K562 (cell line): ENCODE measurements at regions not wholly inside any gene's neighbourhood (a gene's known extent, or its start where the extent isn't known, plus 50 kb on each side); places are given as distances from the start of the nearest gene placed in this dataset.
A peak's percentile ranks its signal among the peaks of the same experiment; 100 is the strongest.

Source experiments
- ATAC-seq: fragments of 200-7000 bp; cut with Tn5 transposase; 3 replicates; pipeline ENCODE4 v1.9.1; 2020; ENCODE audit warnings: moderate library complexity
- BruUV-seq: library from RNA; stranded (reverse); fragments of 400-500 nt; replicated peaks from 2 replicates; lab custom pipeline; 2021; lab: Mats Ljungman, UMichigan
- CTCF ChIA-PET: fragments of 300-600 bp; formaldehyde crosslinking; extraction: SDS; loops from one replicate; lab custom pipeline; 2021; ENCODE audit warnings: low intra/inter-chr PET ratio; lab: Yijun Ruan, JAX
- POLR2A ChIA-PET: fragments of 300-600, 350-650 bp; sonication (Branson Sonifier 250); formaldehyde crosslinking; extraction: SDS; loops from one replicate; lab custom pipeline; 2021; ENCODE audit warnings: antibody characterized with exemption, inconsistent platforms; lab: Yijun Ruan, JAX
- DNase-seq, 4 experiments: peaks; one replicate each; pipeline versions ENCODE4 v3.0.0 to v3.0.0-alpha.2; 2011 to 2018; ENCODE audit warnings: low spot score in 3 of 4, mixed read lengths in 3 of 4; ENCODE audit errors: extremely low read depth in 1 of 4
- FAIRE-seq: peaks from 2 replicates; lab custom pipeline; 2011; peaks lifted over from hg19 to GRCh38; lab: Jason Lieb, UNC
- H2AFZ ChIP-seq: 2 replicates; pipeline ENCODE4 v1.6.0; 2011; ENCODE audit warnings: low read depth, low read length, control low read depth, inconsistent platforms
- H3K27ac ChIP-seq: fragments of 200-600 bp; 3 replicates; pipeline ENCODE4 v1.8.0; 2011; ENCODE audit warnings: low read depth, mild to moderate bottlenecking, control low read depth, inconsistent platforms, low read length, moderate library complexity, mixed read lengths; ENCODE audit errors: extremely low read depth
- H3K27me3 ChIP-seq, 2 experiments: fragments of 300-600 bp in 1 of 2; 2 replicates in 1 of 2; 3 replicates in 1 of 2; pipeline versions ENCODE4 v1.6.0 to v1.8.0; 2011; ENCODE audit warnings: inconsistent platforms in 2 of 2, low read length in 2 of 2, mild to moderate bottlenecking in 1 of 2, mixed read lengths in 1 of 2, moderate library complexity in 1 of 2; ENCODE audit not compliant: control insufficient read depth in 2 of 2, insufficient read depth in 2 of 2
- H3K36me3 ChIP-seq: fragments of 300-600 bp; 3 replicates; pipeline ENCODE4 v1.8.0; 2011; ENCODE audit warnings: mild to moderate bottlenecking, low read length, inconsistent platforms; ENCODE audit not compliant: control insufficient read depth, insufficient read depth
- H3K4me1 ChIP-seq, 2 experiments: fragments of 200-600 bp in 1 of 2; replicated peaks in 1 of 2; 2 replicates in 1 of 2; 3 replicates in 1 of 2; pipeline versions ENCODE4 v1.5.1 to v1.8.0; 2011; ENCODE audit warnings: inconsistent platforms in 2 of 2, low read length in 2 of 2, mild to moderate bottlenecking in 1 of 2, mixed read lengths in 1 of 2, moderate library complexity in 1 of 2; ENCODE audit not compliant: control insufficient read depth in 2 of 2, insufficient read depth in 2 of 2
- H3K4me2 ChIP-seq: 2 replicates; pipeline ENCODE4 v1.6.1; 2011; ENCODE audit warnings: low read length, control low read depth, inconsistent platforms, mixed read lengths; ENCODE audit not compliant: insufficient read depth
- H3K4me3 ChIP-seq: fragments of 200-600 bp; sonication (generic), shearing (Covaris generic); 2 replicates; pipeline ENCODE4 v1.5.1; 2016; ENCODE audit warnings: control low read depth, inconsistent platforms
- H3K79me2 ChIP-seq: fragments of 200-600 bp; 3 replicates; pipeline ENCODE4 v1.8.0; 2011; ENCODE audit warnings: low read length, inconsistent platforms; ENCODE audit not compliant: control insufficient read depth, insufficient read depth
- H3K9ac ChIP-seq, 2 experiments: 2 replicates each; pipeline versions ENCODE4 v1.6.0 to v1.6.1; 2011; ENCODE audit warnings: low read depth in 2 of 2, low read length in 2 of 2, control low read depth in 1 of 2, inconsistent platforms in 1 of 2, mild to moderate bottlenecking in 1 of 2, mixed read lengths in 1 of 2; ENCODE audit not compliant: insufficient read depth in 1 of 2
- H3K9me1 ChIP-seq: one replicate; pipeline ENCODE4 v1.6.0; 2011; ENCODE audit warnings: inconsistent platforms, mild to moderate bottlenecking, low read length, moderate library complexity; ENCODE audit not compliant: control insufficient read depth, insufficient read depth
- H3K9me3 ChIP-seq: replicated peaks from 2 replicates; pipeline ENCODE4 v1.5.1; 2011; ENCODE audit warnings: low read depth, low read length, inconsistent platforms; ENCODE audit not compliant: control insufficient read depth, insufficient read depth
- H4K20me1 ChIP-seq: replicated peaks from 2 replicates; pipeline ENCODE4 v1.6.1; 2011; ENCODE audit warnings: low read length, inconsistent platforms, mixed read lengths; ENCODE audit not compliant: control insufficient read depth, insufficient read depth
- CCNT2 ChIP-seq: IDR thresholded peaks from 2 replicates; pipeline ENCODE4 v1.6.1; 2011; ENCODE audit warnings: borderline replicate concordance, low read depth, mild to moderate bottlenecking, moderate library complexity, mixed read lengths, low read length; ENCODE audit not compliant: insufficient read length; ENCODE audit errors: extremely low read depth
- COPS2 ChIP-seq: fragments of 450-650 bp; conservative IDR thresholded peaks from 2 replicates; pipeline ENCODE4 v1.6.1; 2016; ENCODE audit warnings: mild to moderate bottlenecking, moderate library complexity
- KAT2B ChIP-seq: IDR thresholded peaks from one replicate; pipeline ENCODE4 v1.6.1; 2012; ENCODE audit warnings: low read depth, mild to moderate bottlenecking, control low read depth, inconsistent platforms, low read length, moderate library complexity
- NEUROD1 ChIP-seq: fragments of 150-350 bp; IDR thresholded peaks from 2 replicates; pipeline ENCODE4 v1.6.1; 2014; ENCODE audit warnings: borderline replicate concordance, low read length, low read depth; ENCODE audit not compliant: partially characterized antibody
- POLR2AphosphoS2 ChIP-seq: IDR thresholded peaks from 2 replicates; pipeline ENCODE4 v1.6.1; 2012; ENCODE audit warnings: low read length, improper control_type of control experiment
- SRF ChIP-seq, 2 experiments: fragments of 250-450, 450-650 bp in 1 of 2; sonication (Bioruptor Pico) in 1 of 2; sonication (generic) in 1 of 2; formaldehyde crosslinking; IDR thresholded peaks; 2 replicates each; pipeline versions ENCODE4 v1.5.0 to v1.5.1; 2020 to 2022; ENCODE audit warnings: mild to moderate bottlenecking in 1 of 2, missing genetic modification reagents in 1 of 2
- WGBS: fragments of 100-300 bp; shearing (Covaris generic); methylation state at CpG from one replicate; pipeline ENCODE4 v1.1.6; 2016; ENCODE audit warnings: low coverage, mixed read lengths; ENCODE audit not compliant: insufficient coverage; ENCODE audit errors: missing lambda C conversion rate; 5-methylcytosine and 5-hydroxymethylcytosine counted together
- in situ Hi-C: fragments of 300-500 bp; cut with MboI; formaldehyde crosslinking; loops from 4 replicates; pipeline ENCODE4 v1.15.0; 2018; ENCODE audit warnings: inconsistent platforms, mixed read lengths
- intact Hi-C: fragments of 100-400 bp; cut with micrococcal nuclease; formaldehyde crosslinking; loops from 2 replicates; pipeline ENCODE4 v1.14.2; 2022
- TF ChIP-seq, protein P1 (sequence below), 2 experiments: fragments of 450-650 bp; IDR thresholded peaks; 2 replicates each; pipeline ENCODE4 v1.6.1; 2016

DNA sequence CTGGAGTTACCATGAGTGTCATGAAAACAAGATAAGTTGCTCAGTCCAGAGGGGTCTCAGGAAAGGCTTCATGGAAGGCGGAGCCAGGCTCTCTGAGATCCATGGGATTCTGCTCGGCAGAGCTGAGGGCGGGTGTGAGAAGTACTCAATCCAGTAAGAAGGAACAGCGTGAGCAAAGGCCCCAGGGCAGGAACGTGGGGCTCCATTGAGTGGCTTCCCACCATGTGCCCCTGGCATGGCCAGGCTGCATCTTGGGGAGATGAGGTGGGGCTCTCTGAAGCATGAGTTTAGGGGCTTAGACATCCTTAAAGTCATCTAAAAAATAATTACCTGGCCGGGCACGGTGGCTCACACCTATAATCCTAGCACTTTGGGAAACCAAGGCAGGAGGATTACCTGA, 58.0 kb downstream of the ARL6IP4 start:
- no TSS peak for BruUV-seq
- TF ChIP-seq NEUROD1 (no peak), COPS2 (no peak), KAT2B (no peak), POLR2AphosphoS2 (no peak), SRF (CRISPR knock-in tag; IDR thresholded peaks at IDR 0.05) (no peak), CCNT2 (no peak)
- TF ChIP-seq, protein P1, sequence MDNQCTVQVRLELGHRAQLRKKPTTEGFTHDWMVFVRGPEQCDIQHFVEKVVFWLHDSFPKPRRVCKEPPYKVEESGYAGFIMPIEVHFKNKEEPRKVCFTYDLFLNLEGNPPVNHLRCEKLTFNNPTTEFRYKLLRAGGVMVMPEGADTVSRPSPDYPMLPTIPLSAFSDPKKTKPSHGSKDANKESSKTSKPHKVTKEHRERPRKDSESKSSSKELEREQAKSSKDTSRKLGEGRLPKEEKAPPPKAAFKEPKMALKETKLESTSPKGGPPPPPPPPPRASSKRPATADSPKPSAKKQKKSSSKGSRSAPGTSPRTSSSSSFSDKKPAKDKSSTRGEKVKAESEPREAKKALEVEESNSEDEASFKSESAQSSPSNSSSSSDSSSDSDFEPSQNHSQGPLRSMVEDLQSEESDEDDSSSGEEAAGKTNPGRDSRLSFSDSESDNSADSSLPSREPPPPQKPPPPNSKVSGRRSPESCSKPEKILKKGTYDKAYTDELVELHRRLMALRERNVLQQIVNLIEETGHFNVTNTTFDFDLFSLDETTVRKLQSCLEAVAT (IDR thresholded peaks at IDR 0.05) = no peak

More for the DNA sequence above, 58.0 kb downstream of the ARL6IP4 start:
- no peak overlapping the region for H3K4me2 ChIP-seq
- in situ Hi-C loops (no loop called here), intact Hi-C loops (no loop called here)
- no peaks in the 10 kb centered on the region for H3K27me3 ChIP-seq
- H3K27ac ChIP-seq = no peak overlapping the region
- peaks cover 32 to 38% of the 10 kb centered on the region in 2 experiments for H3K4me1 ChIP-seq
- H4K20me1 ChIP-seq = no peaks in the 10 kb centered on the region; the same call in 1 of the 2 replicates
- H3K79me2 ChIP-seq = no peaks in the 10 kb centered on the region
- no peaks in the 10 kb centered on the region for H3K9me1 ChIP-seq
- H2AFZ ChIP-seq = no peak overlapping the region
- FAIRE-seq (no peak), DNase-seq (no peak), ATAC-seq (no peak)
- H3K9ac ChIP-seq = 0 out of 4 replicates have a peak overlapping the region, but pooled peaks of 1 of the 2 experiments have one; percentile 38
- ChIA-PET POLR2A (interaction anchor here (0.6 to 0.8 kb wide), 3 partner anchors 28 to 1180 kb away, joined by 3 read pairs; no protein-coding TSS in a partner anchor), CTCF (no interaction called here)
- no peak overlapping the region for H3K4me3 ChIP-seq
- H3K9me3 ChIP-seq = no peaks in the 10 kb centered on the region
- 77% methylated on average over 7 of the region's 7 CpGs for WGBS
- H3K36me3 ChIP-seq = no peaks in the 10 kb centered on the region
